PC-9 (cell line): ENCODE measurements at regions not wholly inside any gene's neighbourhood (a gene's known extent, or its start where the extent isn't known, plus 50 kb on each side); places are given as distances from the start of the nearest gene placed in this dataset.

Experiments
- BruUV-seq: library from RNA; stranded (reverse); fragments of 400-500 nt; replicated peaks from 2 replicates; lab custom pipeline; 2021; lab: Mats Ljungman, UMichigan
- CTCF ChIA-PET: fragments of 300-600 bp; sonication (Branson Sonifier 250); formaldehyde crosslinking; loops from one replicate; lab custom pipeline; 2022; ENCODE audit warnings: antibody characterized with exemption; lab: Charles Lee
- POLR2A ChIA-PET: fragments of 300-600 bp; sonication (Branson Sonifier 250); formaldehyde crosslinking; loops from one replicate; lab custom pipeline; 2022; ENCODE audit warnings: antibody characterized with exemption; ENCODE audit not compliant: unreplicated experiment; lab: Charles Lee
- DNase-seq, 2 experiments: peaks; one replicate each; pipeline versions ENCODE4 v3.0.0 to v3.0.0-alpha.2; 2015 to 2022; ENCODE audit warnings: mixed read lengths in 1 of 2
- H2AFZ ChIP-seq: fragments of 200-600 bp; sonication (generic); 2 replicates; pipeline ENCODE4 v1.8.1; 2017; ENCODE audit warnings: antibody characterized with exemption
- H3F3A ChIP-seq: fragments of 200-600 bp; sonication (generic); 2 replicates; pipeline ENCODE4 v1.8.1; 2017; ENCODE audit warnings: antibody characterized with exemption, mild to moderate bottlenecking, low read depth; ENCODE audit not compliant: insufficient read depth
- H3K27ac ChIP-seq: fragments of 200-600 bp; sonication (generic); 2 replicates; pipeline ENCODE4 v1.6.1; 2016; ENCODE audit warnings: mixed run types
- H3K27me3 ChIP-seq: fragments of 200-600 bp; sonication (generic); 2 replicates; pipeline ENCODE4 v1.6.1; 2016; ENCODE audit warnings: low read depth, mixed run types; ENCODE audit not compliant: insufficient read depth
- H3K36me3 ChIP-seq: fragments of 200-600 bp; sonication (generic); 2 replicates; pipeline ENCODE4 v1.6.1; 2016; ENCODE audit warnings: low read depth, mixed run types
- H3K4me1 ChIP-seq: fragments of 200-600 bp; sonication (generic); replicated peaks from 2 replicates; pipeline ENCODE4 v1.6.1; 2016; ENCODE audit warnings: mixed run types; ENCODE audit not compliant: insufficient read depth
- H3K4me2 ChIP-seq: fragments of 200-600 bp; sonication (generic); 2 replicates; pipeline ENCODE4 v1.6.1; 2017; ENCODE audit warnings: mixed run types
- H3K4me3 ChIP-seq: fragments of 200-600 bp; sonication (generic); 2 replicates; pipeline ENCODE4 v1.6.1; 2016; ENCODE audit warnings: mixed run types
- H3K79me2 ChIP-seq: fragments of 200-600 bp; sonication (generic); 2 replicates; pipeline ENCODE4 v1.6.1; 2017; ENCODE audit warnings: low read depth, mixed run types
- H3K9me2 ChIP-seq: fragments of 200-600 bp; sonication (generic); 2 replicates; pipeline ENCODE4 v1.8.1; 2017; ENCODE audit warnings: mild to moderate bottlenecking; ENCODE audit not compliant: insufficient read depth
- H3K9me3 ChIP-seq: fragments of 200-600 bp; sonication (generic); 2 replicates; pipeline ENCODE4 v1.8.1; 2016; ENCODE audit warnings: low read depth; ENCODE audit not compliant: insufficient read depth
- H4K20me1 ChIP-seq: fragments of 200-600 bp; sonication (generic); 2 replicates; pipeline ENCODE4 v1.8.1; 2017; ENCODE audit not compliant: insufficient read depth
- EZH2 ChIP-seq: fragments of 200-600 bp; sonication (generic); IDR thresholded peaks from 2 replicates; pipeline ENCODE4 v1.8.0; 2017; ENCODE audit warnings: antibody characterized with exemption, low read depth
- intact Hi-C: fragments of 100-400 bp; cut with micrococcal nuclease; formaldehyde crosslinking; loops from one replicate; pipeline ENCODE4 v1.10.0; 2022; ENCODE audit not compliant: unreplicated experiment
- TF ChIP-seq, protein P1 (sequence below): fragments of 200-600 bp; sonication (generic); conservative IDR thresholded peaks from 2 replicates; pipeline ENCODE4 v1.6.1; 2017; ENCODE audit warnings: mixed run types, antibody characterized with exemption, mild to moderate bottlenecking, moderate library complexity

DNA sequence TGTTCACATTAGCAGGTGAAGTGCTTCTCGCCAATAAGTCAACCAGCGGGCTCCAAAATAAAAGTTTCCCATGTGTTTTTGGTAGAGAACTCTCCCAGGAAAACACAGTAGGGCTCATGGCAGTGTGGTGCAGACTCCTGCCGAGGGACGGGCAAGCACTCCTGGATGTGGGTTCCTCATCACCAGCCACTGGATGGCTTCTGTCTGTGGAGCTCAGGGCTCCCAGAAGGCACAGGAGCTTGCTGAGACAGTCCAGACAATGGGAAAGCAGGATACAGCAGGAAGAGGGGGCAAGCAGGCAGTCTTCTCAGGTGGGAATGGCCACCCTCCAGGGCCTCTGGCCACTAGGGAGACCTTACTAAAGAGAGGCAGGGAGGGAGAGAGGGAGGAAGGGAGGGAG, 142.4 kb downstream of the HSD17B3 start:
- Histone ChIP-seq H3K4me2 (no peak overlapping the region), H3K4me1 (no peaks in the 10 kb centered on the region), H3F3A (no peaks in the 10 kb centered on the region), H3K79me2 (no peaks in the 10 kb centered on the region), H3K9me3 (no peaks in the 10 kb centered on the region; the same call in 1 of the 2 replicates), H4K20me1 (no peaks in the 10 kb centered on the region), H3K9me2 (no peaks in the 10 kb centered on the region), H3K36me3 (no peaks in the 10 kb centered on the region), H2AFZ (no peak overlapping the region), H3K27ac (no peak overlapping the region), H3K27me3 (peaks cover 53% of the 10 kb centered on the region), H3K4me3 (no peak overlapping the region)
- TF ChIP-seq, protein P1, sequence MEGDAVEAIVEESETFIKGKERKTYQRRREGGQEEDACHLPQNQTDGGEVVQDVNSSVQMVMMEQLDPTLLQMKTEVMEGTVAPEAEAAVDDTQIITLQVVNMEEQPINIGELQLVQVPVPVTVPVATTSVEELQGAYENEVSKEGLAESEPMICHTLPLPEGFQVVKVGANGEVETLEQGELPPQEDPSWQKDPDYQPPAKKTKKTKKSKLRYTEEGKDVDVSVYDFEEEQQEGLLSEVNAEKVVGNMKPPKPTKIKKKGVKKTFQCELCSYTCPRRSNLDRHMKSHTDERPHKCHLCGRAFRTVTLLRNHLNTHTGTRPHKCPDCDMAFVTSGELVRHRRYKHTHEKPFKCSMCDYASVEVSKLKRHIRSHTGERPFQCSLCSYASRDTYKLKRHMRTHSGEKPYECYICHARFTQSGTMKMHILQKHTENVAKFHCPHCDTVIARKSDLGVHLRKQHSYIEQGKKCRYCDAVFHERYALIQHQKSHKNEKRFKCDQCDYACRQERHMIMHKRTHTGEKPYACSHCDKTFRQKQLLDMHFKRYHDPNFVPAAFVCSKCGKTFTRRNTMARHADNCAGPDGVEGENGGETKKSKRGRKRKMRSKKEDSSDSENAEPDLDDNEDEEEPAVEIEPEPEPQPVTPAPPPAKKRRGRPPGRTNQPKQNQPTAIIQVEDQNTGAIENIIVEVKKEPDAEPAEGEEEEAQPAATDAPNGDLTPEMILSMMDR = no peak
- no peak for TF ChIP-seq EZH2
- ChIA-PET POLR2A (interaction anchor here (0.6 kb wide), 1 partner anchor 269 kb away, joined by 4 read pairs; no protein-coding TSS in a partner anchor), CTCF (interaction anchor here (0.6 kb wide), 1 partner anchor 91 kb away, joined by 3 read pairs; no protein-coding TSS in a partner anchor)
- intact Hi-C loops = no loop called here
- no TSS peak for BruUV-seq
- no peak for DNase-seq

DNA sequence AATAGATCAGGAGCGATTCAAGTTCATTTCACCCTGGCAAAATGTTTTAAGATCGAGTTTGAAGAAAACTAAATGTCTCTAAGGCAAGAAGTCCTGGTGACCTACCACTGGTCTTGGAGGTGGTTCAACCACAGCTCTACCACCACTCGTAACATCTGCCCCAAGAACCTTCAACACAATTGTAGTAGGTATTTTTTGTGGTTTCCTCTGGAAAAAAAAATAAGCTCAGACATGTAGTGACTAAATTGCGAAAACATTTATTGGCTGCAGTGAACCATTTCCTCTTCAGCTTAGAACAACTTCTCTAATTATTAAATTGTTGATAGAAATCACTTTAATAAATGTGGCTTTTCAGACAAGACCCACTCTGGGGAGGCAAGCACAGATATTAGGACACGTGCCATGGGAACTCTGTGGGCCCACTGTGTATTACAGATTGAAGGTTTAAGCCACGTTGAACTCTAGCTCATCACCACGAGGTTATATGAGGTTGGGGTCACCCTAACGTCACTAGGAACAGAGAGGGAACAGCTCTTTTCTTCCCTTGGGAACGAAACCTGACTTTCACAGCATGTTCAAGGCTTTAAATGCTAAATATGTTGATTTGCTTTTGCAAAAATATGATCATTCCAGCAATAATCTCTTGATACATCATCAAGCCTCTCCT, 142.9 kb downstream of the HSD17B3 start:
- Histone ChIP-seq H3K4me2 (no peak overlapping the region), H3K4me3 (no peak overlapping the region), H3K9me3 (no peaks in the 10 kb centered on the region; the same call in 1 of the 2 replicates), H3K36me3 (no peaks in the 10 kb centered on the region), H3K27me3 (peaks cover 48% of the 10 kb centered on the region), H3K27ac (no peak overlapping the region), H3K79me2 (no peaks in the 10 kb centered on the region), H4K20me1 (no peaks in the 10 kb centered on the region), H2AFZ (no peak overlapping the region), H3F3A (no peaks in the 10 kb centered on the region), H3K9me2 (no peaks in the 10 kb centered on the region), H3K4me1 (no peaks in the 10 kb centered on the region)
- ChIA-PET POLR2A (no interaction called here), CTCF (interaction anchor here (0.6 kb wide), 1 partner anchor 90 kb away, joined by 3 read pairs; no protein-coding TSS in a partner anchor)
- DNase-seq = no peak
- no TSS peak for BruUV-seq
- TF ChIP-seq, protein P1 = no peak
- no peak for TF ChIP-seq EZH2
- intact Hi-C loops = no loop called here

DNA sequence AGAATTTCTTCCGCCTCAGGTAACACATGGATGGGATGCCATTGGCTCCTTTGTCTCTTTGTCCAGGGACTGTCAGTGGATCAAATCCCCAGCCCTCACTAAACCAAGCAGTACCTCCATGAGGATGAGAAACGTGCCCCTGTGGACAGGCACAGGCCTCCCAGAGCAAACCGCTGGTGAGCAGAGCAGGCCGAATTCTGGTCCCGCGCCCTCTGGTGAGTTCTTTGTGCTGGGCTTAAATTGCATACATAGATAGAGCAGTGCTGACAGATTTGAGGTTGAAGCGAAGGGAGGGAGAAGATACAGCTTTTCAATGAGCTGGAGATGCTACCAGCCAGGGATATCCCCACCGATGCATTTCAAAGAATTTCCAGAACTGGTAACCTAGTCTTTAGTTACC, 143.8 kb downstream of the HSD17B3 start:
- Histone ChIP-seq H3K79me2 (no peaks in the 10 kb centered on the region), H3K36me3 (no peaks in the 10 kb centered on the region), H3K4me2 (no peak overlapping the region), H3K9me3 (no peaks in the 10 kb centered on the region; the same call in 1 of the 2 replicates), H2AFZ (no peak overlapping the region), H3K9me2 (no peaks in the 10 kb centered on the region), H3F3A (no peaks in the 10 kb centered on the region), H4K20me1 (no peaks in the 10 kb centered on the region), H3K27me3 (peaks cover 39% of the 10 kb centered on the region), H3K4me1 (no peaks in the 10 kb centered on the region), H3K27ac (no peak overlapping the region), H3K4me3 (no peak overlapping the region)
- no TSS peak for BruUV-seq
- intact Hi-C loops = no loop called here
- no peak for DNase-seq
- TF ChIP-seq EZH2 = no peak
- TF ChIP-seq, protein P1 = no peak
- CTCF ChIA-PET = no interaction called here
- POLR2A ChIA-PET = no interaction called here
